HEK293 (cell line): ENCODE measurements at regions not wholly inside any gene's neighbourhood (a gene's known extent, or its start where the extent isn't known, plus 50 kb on each side); places are given as distances from the start of the nearest gene placed in this dataset.
A peak's percentile ranks its signal among the peaks of the same experiment; 100 is the strongest.

Experiments
- CTCF ChIA-PET: fragments of 350-600 bp; formaldehyde crosslinking; extraction: SDS; loops from one replicate; lab custom pipeline; 2021; ENCODE audit warnings: antibody characterized with exemption; lab: Yijun Ruan, JAX
- POLR2A ChIA-PET: fragments of 300-600 bp; formaldehyde crosslinking; extraction: SDS; loops from one replicate; lab custom pipeline; 2020; ENCODE audit warnings: antibody characterized with exemption, inconsistent platforms; lab: Yijun Ruan, JAX
- H3K27ac ChIP-seq: fragments of 200-500 bp; sonication (Bioruptor generic); 2 replicates; pipeline ENCODE4 v1.5.1; 2014; ENCODE audit warnings: low read depth, low read length, control low read depth, inconsistent platforms; ENCODE audit errors: extremely low read depth
- H3K36me3 ChIP-seq, 2 experiments: fragments of 200-500 bp in 1 of 2; sonication (Bioruptor generic) in 1 of 2; 1 replicate in 1 of 2; 2 replicates in 1 of 2; pipeline ENCODE4 v1.5.1; 2014 to 2017; ENCODE audit warnings: inconsistent platforms in 2 of 2, low read length in 2 of 2; ENCODE audit not compliant: control insufficient read depth in 2 of 2, insufficient read depth in 1 of 2
- H3K4me1 ChIP-seq: fragments of 200-500 bp; sonication (Bioruptor generic); 2 replicates; pipeline ENCODE4 v1.5.1; 2014; ENCODE audit warnings: mild to moderate bottlenecking, low read length, inconsistent platforms; ENCODE audit not compliant: control insufficient read depth, insufficient read depth
- H3K4me3 ChIP-seq: 2 replicates; pipeline ENCODE4 v1.5.1; 2011; ENCODE audit warnings: low read depth, mild to moderate bottlenecking, control low read depth, low read length, moderate library complexity
- H3K9me3 ChIP-seq: fragments of 200-500 bp; sonication (Bioruptor generic); 2 replicates; pipeline ENCODE4 v1.5.1; 2014; ENCODE audit warnings: low read depth, low read length, inconsistent platforms; ENCODE audit not compliant: control insufficient read depth, insufficient read depth
- BCL11A ChIP-seq: fragments of 450-650 bp; formaldehyde crosslinking; IDR thresholded peaks from 2 replicates; pipeline ENCODE4 v1.5.1; 2016; ENCODE audit warnings: low read depth, missing biosample characterization, missing genetic modification characterization
- ELK4 ChIP-seq: IDR thresholded peaks from 2 replicates; pipeline ENCODE4 v1.6.1; 2011; ENCODE audit warnings: mild to moderate bottlenecking, low read depth, low read length, borderline replicate concordance
- FEZF1 ChIP-seq: fragments of 450-650 bp; formaldehyde crosslinking; IDR thresholded peaks from 2 replicates; pipeline ENCODE4 v1.5.1; 2016; ENCODE audit warnings: missing biosample characterization, missing genetic modification characterization
- GLIS1 ChIP-seq: fragments of 450-650 bp; formaldehyde crosslinking; IDR thresholded peaks from 2 replicates; pipeline ENCODE4 v1.5.1; 2016; ENCODE audit warnings: missing biosample characterization, missing genetic modification characterization
- GLIS2 ChIP-seq: fragments of 450-650 bp; formaldehyde crosslinking; IDR thresholded peaks from 2 replicates; pipeline ENCODE4 v1.5.1; 2016; ENCODE audit warnings: missing biosample characterization, missing genetic modification characterization
- KLF1 ChIP-seq: fragments of 450-650 bp; formaldehyde crosslinking; IDR thresholded peaks from 2 replicates; pipeline ENCODE4 v1.5.1; 2016; ENCODE audit warnings: missing biosample characterization, missing genetic modification characterization
- KLF10 ChIP-seq: fragments of 450-650 bp; IDR thresholded peaks from 2 replicates; pipeline ENCODE4 v1.5.1; 2018; ENCODE audit warnings: missing biosample characterization, mild to moderate bottlenecking, missing genetic modification characterization
- MZF1 ChIP-seq: fragments of 450-650 bp; formaldehyde crosslinking; IDR thresholded peaks from 2 replicates; pipeline ENCODE4 v1.5.1; 2017; ENCODE audit warnings: missing biosample characterization, missing genetic modification characterization, borderline replicate concordance
- OSR2 ChIP-seq: fragments of 450-650 bp; formaldehyde crosslinking; IDR thresholded peaks from 2 replicates; pipeline ENCODE4 v1.5.1; 2016; ENCODE audit warnings: missing biosample characterization, missing genetic modification characterization
- PRDM6 ChIP-seq: fragments of 450-650 bp; formaldehyde crosslinking; IDR thresholded peaks from 2 replicates; pipeline ENCODE4 v1.5.1; 2017; ENCODE audit warnings: missing biosample characterization, missing genetic modification characterization
- ZBTB20 ChIP-seq: fragments of 450-650 bp; formaldehyde crosslinking; IDR thresholded peaks from 2 replicates; pipeline ENCODE4 v1.5.1; 2016; ENCODE audit warnings: missing biosample characterization, missing genetic modification characterization
- ZBTB8A ChIP-seq: fragments of 450-650 bp; formaldehyde crosslinking; IDR thresholded peaks from 2 replicates; pipeline ENCODE4 v1.5.1; 2016; ENCODE audit warnings: missing biosample characterization, missing genetic modification characterization
- ZEB2 ChIP-seq: fragments of 450-650 bp; formaldehyde crosslinking; IDR thresholded peaks from 2 replicates; pipeline ENCODE4 v1.5.1; 2016; ENCODE audit warnings: missing biosample characterization, missing genetic modification characterization
- ZIC2 ChIP-seq: fragments of 450-650 bp; formaldehyde crosslinking; IDR thresholded peaks from 2 replicates; pipeline ENCODE4 v1.5.1; 2016; ENCODE audit warnings: missing biosample characterization, missing genetic modification characterization
- ZNF10 ChIP-seq: fragments of 450-650 bp; formaldehyde crosslinking; IDR thresholded peaks from 2 replicates; pipeline ENCODE4 v1.5.1; 2017; ENCODE audit warnings: missing biosample characterization, missing genetic modification characterization
- ZNF174 ChIP-seq: fragments of 450-650 bp; formaldehyde crosslinking; IDR thresholded peaks from 2 replicates; pipeline ENCODE4 v1.5.0; 2017; ENCODE audit warnings: missing biosample characterization, mild to moderate bottlenecking, missing genetic modification characterization
- ZNF214 ChIP-seq: fragments of 450-650 bp; formaldehyde crosslinking; IDR thresholded peaks from 2 replicates; pipeline ENCODE4 v1.5.1; 2017; ENCODE audit warnings: missing biosample characterization, mild to moderate bottlenecking, missing genetic modification characterization, borderline replicate concordance
- ZNF239 ChIP-seq: fragments of 450-650 bp; formaldehyde crosslinking; IDR thresholded peaks from 2 replicates; pipeline ENCODE4 v1.5.1; 2016; ENCODE audit warnings: missing biosample characterization, missing genetic modification characterization
- ZNF274 ChIP-seq, 2 experiments: fragments of 200-500 bp in 1 of 2; fragments of 450-650 bp in 1 of 2; sonication (Bioruptor generic) in 1 of 2; formaldehyde crosslinking in 1 of 2; IDR thresholded peaks; 2 replicates each; pipeline versions ENCODE4 v1.5.1 to v1.6.1; 2014 to 2016; ENCODE audit warnings: borderline replicate concordance in 1 of 2, inconsistent platforms in 1 of 2, low read length in 1 of 2, missing biosample characterization in 1 of 2, missing genetic modification characterization in 1 of 2
- ZNF335 ChIP-seq: fragments of 450-650 bp; formaldehyde crosslinking; conservative IDR thresholded peaks from 2 replicates; pipeline ENCODE4 v1.5.1; 2016; ENCODE audit warnings: missing biosample characterization, missing genetic modification characterization
- ZNF394 ChIP-seq: fragments of 450-650 bp; formaldehyde crosslinking; IDR thresholded peaks from 2 replicates; pipeline ENCODE4 v1.5.1; 2016; ENCODE audit warnings: missing biosample characterization, missing genetic modification characterization, mild to moderate bottlenecking, moderate library complexity, borderline replicate concordance
- ZNF548 ChIP-seq: fragments of 450-650 bp; formaldehyde crosslinking; IDR thresholded peaks from 2 replicates; pipeline ENCODE4 v1.5.1; 2016; ENCODE audit warnings: missing biosample characterization, missing genetic modification characterization
- ZNF626 ChIP-seq: fragments of 450-650 bp; sonication (Bioruptor Pico); formaldehyde crosslinking; IDR thresholded peaks from 2 replicates; pipeline ENCODE4 v1.5.1; 2018; ENCODE audit warnings: missing biosample characterization, missing genetic modification characterization, inconsistent platforms
- ZNF629 ChIP-seq: fragments of 450-650 bp; formaldehyde crosslinking; IDR thresholded peaks from 2 replicates; pipeline ENCODE4 v1.5.1; 2017; ENCODE audit warnings: missing biosample characterization, missing genetic modification characterization
- ZNF677 ChIP-seq: fragments of 450-650 bp; IDR thresholded peaks from 2 replicates; pipeline ENCODE4 v1.5.0; 2018; ENCODE audit warnings: missing biosample characterization, mild to moderate bottlenecking, missing genetic modification characterization, moderate library complexity
- ZSCAN16 ChIP-seq: fragments of 450-650 bp; formaldehyde crosslinking; IDR thresholded peaks from 2 replicates; pipeline ENCODE4 v1.5.1; 2016; ENCODE audit warnings: missing biosample characterization, missing genetic modification characterization

GRCh38 chr4:30840571-30840970 lies 120.4 kb downstream of the PCDH7 start:
- POLR2A ChIA-PET: interaction anchor here (1.0 to 1.8 kb wide), 2 partner anchors 9 to 122 kb away, joined by 3 to 6 read pairs; no protein-coding TSS in a partner anchor
- no peaks in the 10 kb centered on the region for H3K9me3 ChIP-seq
- H3K36me3 ChIP-seq: no peaks in the 10 kb centered on the region
- H3K4me1 ChIP-seq: peaks cover 33% of the 10 kb centered on the region
- H3K4me3 ChIP-seq: no peak overlapping the region
- CTCF ChIA-PET: interaction anchor here (1.0 kb wide), 1 partner anchor 118 kb away, joined by 4 read pairs; no protein-coding TSS in a partner anchor
- H3K27ac ChIP-seq: no peak overlapping the region
- TF ChIP-seq MZF1 (tag by site-specific recombination): peak; percentile 0; the same call in 1 of the 2 replicates
- TF ChIP-seq ZNF10 (tag by site-specific recombination): 0 out of 2 replicates have a peak, but pooled peaks have one; percentile 0
- TF ChIP-seq ZNF629: 0 out of 2 replicates have a peak, but pooled peaks have one; percentile 3
- TF ChIP-seq FEZF1: peak; percentile 75
- no peak for TF ChIP-seq BCL11A (tag by site-specific recombination)
- peak; percentile 3; the same call in 1 of the 2 replicates for TF ChIP-seq KLF10 (tag by site-specific recombination)
- TF ChIP-seq ZNF677 (tag by site-specific recombination): no peak
- peak; percentile 33; the same call in 1 of the 2 replicates for TF ChIP-seq PRDM6 (tag by site-specific recombination)

- CTCF ChIA-PET: interaction anchor here (0.5 kb wide), 1 partner anchor 118 kb away, joined by 3 read pairs; no protein-coding TSS in a partner anchor
- no peaks in the 10 kb centered on the region for H3K9me3 ChIP-seq
- H3K27ac ChIP-seq: no peak overlapping the region
- H3K4me1 ChIP-seq: peaks cover 23% of the 10 kb centered on the region
- H3K36me3 ChIP-seq: no peaks in the 10 kb centered on the region
- TF ChIP-seq ZNF239 (tag by site-specific recombination) (no peak), ZNF214 (tag by site-specific recombination) (no peak), ZNF174 (no peak), ZBTB8A (tag by site-specific recombination) (no peak), ELK4 (no peak)
- POLR2A ChIA-PET: no interaction called here
- no peak overlapping the region for H3K4me3 ChIP-seq
Observed at GRCh38 chr4:30842142-30842541, 122.0 kb downstream of the PCDH7 start.

GRCh38 chr4:30842689-30843088 lies 122.5 kb downstream of the PCDH7 start:
- H3K9me3 ChIP-seq: no peaks in the 10 kb centered on the region
- no peak overlapping the region for H3K4me3 ChIP-seq
- POLR2A ChIA-PET: no interaction called here
- H3K36me3 ChIP-seq: no peaks in the 10 kb centered on the region
- CTCF ChIA-PET: interaction anchor here (0.6 kb wide), 1 partner anchor 115 kb away, joined by 5 read pairs; no protein-coding TSS in a partner anchor
- no peak overlapping the region for H3K27ac ChIP-seq
- peaks cover 20% of the 10 kb centered on the region for H3K4me1 ChIP-seq
- no peak for TF ChIP-seq ZNF626 (tag by site-specific recombination)
- no peak for TF ChIP-seq ZSCAN16 (tag by site-specific recombination)
- TF ChIP-seq GLIS1 (tag by site-specific recombination): peak; percentile 78
- TF ChIP-seq ZNF394 (tag by site-specific recombination): no peak
- no peak for TF ChIP-seq KLF1 (tag by site-specific recombination)
- TF ChIP-seq ZNF274 (IDR thresholded peaks at IDR 0.05; ENCODE audit: low read length): no peak
- TF ChIP-seq ZNF274 (tag by site-specific recombination; IDR thresholded peaks at IDR 0.05; ENCODE audit: borderline replicate concordance): no peak
- TF ChIP-seq FEZF1: peak; percentile 21; the same call in 1 of the 2 replicates
- TF ChIP-seq ZNF548: no peak
- TF ChIP-seq ZEB2 (tag by site-specific recombination): 0 out of 2 replicates have a peak, but pooled peaks have one; percentile 14
- TF ChIP-seq ZIC2 (tag by site-specific recombination): peak; percentile 63
- TF ChIP-seq OSR2 (tag by site-specific recombination): peak; percentile 56; the same call in 1 of the 2 replicates
- peak; percentile 79 for TF ChIP-seq ZNF335 (tag by site-specific recombination)
- TF ChIP-seq ZBTB20 (tag by site-specific recombination): no peak
- no peak for TF ChIP-seq GLIS2 (tag by site-specific recombination)
